Fibroblast of lung (primary cell): ENCODE measurements at regions not wholly inside any gene's neighbourhood (a gene's known extent, or its start where the extent isn't known, plus 50 kb on each side); places are given as distances from the start of the nearest gene placed in this dataset.

Experiments used
- CTCF ChIP-seq, 2 donors: IDR thresholded peaks in 1 of 2; conservative IDR thresholded peaks in 1 of 2; 1 replicate in 1 of 2; 2 replicates in 1 of 2; pipeline ENCODE4 v1.5.1; 2011 to 2012; ENCODE audit warnings: low read length in 2 of 2, control low read depth in 1 of 2, inconsistent platforms in 1 of 2, low read depth in 1 of 2, mild to moderate bottlenecking in 1 of 2
- EZH2 ChIP-seq: IDR thresholded peaks from 2 replicates; pipeline ENCODE4 v1.5.1; 2012; ENCODE audit warnings: low read length, control low read depth, mild to moderate bottlenecking; ENCODE audit errors: missing control alignments

GRCh38 chr3:30974071-30974470 is 79.6 kb upstream of the GADL1 start:
- no peak for TF ChIP-seq CTCF (conservative IDR thresholded peaks at IDR 0.05 in 1 of 2, IDR thresholded peaks at IDR 0.05 in 1 of 2; ENCODE audit: low read depth in 1 of 2, low read length in 2 of 2)
- TF ChIP-seq EZH2: no peak
